ENCODE measurements at regions not wholly inside any gene's neighbourhood (a gene's known extent, or its start where the extent isn't known, plus 50 kb on each side); places are given as distances from the start of the nearest gene placed in this dataset.

DNA sequence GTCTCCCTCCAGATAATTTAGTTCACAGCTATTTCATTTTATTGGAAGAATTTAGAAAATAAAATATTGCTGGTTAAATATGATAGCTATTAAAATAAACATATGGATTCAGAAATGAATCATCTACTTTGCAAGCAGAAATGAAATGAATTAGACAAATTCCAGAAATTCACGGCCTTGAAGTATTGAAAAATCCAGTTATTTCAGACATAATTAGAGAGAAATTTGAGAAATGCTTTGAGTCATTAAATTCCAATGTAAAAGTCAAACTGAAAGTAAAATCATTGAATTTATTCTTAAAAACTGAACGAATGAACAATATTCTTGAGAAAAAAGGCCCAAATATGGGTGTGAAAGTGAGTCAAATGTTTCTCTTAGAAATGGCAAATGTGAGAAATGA is 632.6 kb upstream of the EDIL3 start:
- Histone ChIP-seq H3K4me1 (ENCODE audit: insufficient read depth, low read length) (no peaks in the 10 kb centered on the region), H4K91ac (ENCODE audit: insufficient read length, low read depth, low read length) (no peak overlapping the region), H2BK20ac (ENCODE audit: low read depth, low read length, poor library complexity, severe bottlenecking) (no peak overlapping the region), H3K56ac (ENCODE audit: insufficient read length, low read depth, low read length) (no peak overlapping the region), H2BK5ac (ENCODE audit: insufficient read length, low read length) (no peak overlapping the region), H3K79me2 (ENCODE audit: insufficient read depth, low read length) (no peaks in the 10 kb centered on the region), H3K4me2 (ENCODE audit: insufficient read depth, insufficient read length, low read length) (no peak overlapping the region), H3K9me3 (ENCODE audit: control insufficient read depth, low read depth, low read length) (no peaks in the 10 kb centered on the region), H3K9ac (ENCODE audit: extremely low read depth, insufficient read length, low read length) (no peak overlapping the region), H2BK120ac (ENCODE audit: low read depth, low read length, poor library complexity, severe bottlenecking) (no peak overlapping the region), H3K4ac (ENCODE audit: low read depth, low read length) (no peak overlapping the region), H2AK5ac (ENCODE audit: insufficient read length, low read length) (no peak overlapping the region), H2BK15ac (ENCODE audit: low read depth, low read length) (no peak overlapping the region), H3K23ac (ENCODE audit: insufficient read length, low read depth, low read length) (no peak overlapping the region), H3K23me2 (ENCODE audit: insufficient read length, low read depth, low read length, poor library complexity, severe bottlenecking) (no peaks in the 10 kb centered on the region), H2AFZ (ENCODE audit: low read length) (no peak overlapping the region), H2BK12ac (ENCODE audit: insufficient read length, low read depth, low read length) (no peak overlapping the region), H4K8ac (replicated peaks; ENCODE audit: insufficient read length, low read depth, low read length) (no peak overlapping the region), H3K27me3 (ENCODE audit: insufficient read depth, low read length) (no peaks in the 10 kb centered on the region), H4K5ac (ENCODE audit: insufficient read length, low read depth, low read length) (no peak overlapping the region), H3K27ac (ENCODE audit: insufficient read length, low read depth, low read length) (no peak overlapping the region), H4K20me1 (ENCODE audit: control insufficient read depth, insufficient read depth, insufficient read length) (no peaks in the 10 kb centered on the region), H3K79me1 (ENCODE audit: insufficient read depth, low read depth, low read length, poor library complexity, severe bottlenecking) (no peaks in the 10 kb centered on the region), H3K18ac (ENCODE audit: insufficient read length, low read depth, low read length) (no peak overlapping the region), H3K14ac (ENCODE audit: insufficient read depth, low read length) (no peak overlapping the region), H3T11ph (ENCODE audit: low read length) (no peak overlapping the region)
- H3K4me3 Mint-ChIP-seq: no peak overlapping the region
- H3K36me3 Mint-ChIP-seq (ENCODE audit: insufficient read depth in 1 of 3, low read depth in 3 of 3): peaks cover 0 to 2% (median 0%) of the 10 kb centered on the region in 3 experiments; a peak in 1 of 7 replicates
- H3K27me3 Mint-ChIP-seq (ENCODE audit: low read depth): no peaks in the 10 kb centered on the region
- TF ChIP-seq, protein P1, sequence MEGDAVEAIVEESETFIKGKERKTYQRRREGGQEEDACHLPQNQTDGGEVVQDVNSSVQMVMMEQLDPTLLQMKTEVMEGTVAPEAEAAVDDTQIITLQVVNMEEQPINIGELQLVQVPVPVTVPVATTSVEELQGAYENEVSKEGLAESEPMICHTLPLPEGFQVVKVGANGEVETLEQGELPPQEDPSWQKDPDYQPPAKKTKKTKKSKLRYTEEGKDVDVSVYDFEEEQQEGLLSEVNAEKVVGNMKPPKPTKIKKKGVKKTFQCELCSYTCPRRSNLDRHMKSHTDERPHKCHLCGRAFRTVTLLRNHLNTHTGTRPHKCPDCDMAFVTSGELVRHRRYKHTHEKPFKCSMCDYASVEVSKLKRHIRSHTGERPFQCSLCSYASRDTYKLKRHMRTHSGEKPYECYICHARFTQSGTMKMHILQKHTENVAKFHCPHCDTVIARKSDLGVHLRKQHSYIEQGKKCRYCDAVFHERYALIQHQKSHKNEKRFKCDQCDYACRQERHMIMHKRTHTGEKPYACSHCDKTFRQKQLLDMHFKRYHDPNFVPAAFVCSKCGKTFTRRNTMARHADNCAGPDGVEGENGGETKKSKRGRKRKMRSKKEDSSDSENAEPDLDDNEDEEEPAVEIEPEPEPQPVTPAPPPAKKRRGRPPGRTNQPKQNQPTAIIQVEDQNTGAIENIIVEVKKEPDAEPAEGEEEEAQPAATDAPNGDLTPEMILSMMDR (conservative IDR thresholded peaks at IDR 0.05): no peak
- WGBS (ENCODE audit: extremely low coverage, insufficient read length, low lambda C conversion rate): no CpG with 5 or more reads among the region's 2 CpGs
- peaks cover 2 to 3% of the 10 kb centered on the region in 2 experiments; a peak in 3 of 5 replicates for H3K9me3 Mint-ChIP-seq
- no peak for DNase-seq
- H3K4me1 Mint-ChIP-seq: no peaks in the 10 kb centered on the region
- no peak overlapping the region for H3K27ac Mint-ChIP-seq

All from H9 (cell line).